H9 (cell line): ENCODE measurements at regions not wholly inside any gene's neighbourhood (a gene's known extent, or its start where the extent isn't known, plus 50 kb on each side); places are given as distances from the start of the nearest gene placed in this dataset.
A peak's percentile ranks its signal among the peaks of the same experiment; 100 is the strongest.

Experiments
- DNase-seq: peaks from one replicate; pipeline ENCODE4 v3.0.0-alpha.2; 2017
- H2AFZ ChIP-seq: one replicate; pipeline ENCODE4 v1.6.1; 2013; ENCODE audit warnings: mild to moderate bottlenecking, low read length, control low read depth, moderate library complexity
- H2AK5ac ChIP-seq: 2 replicates; pipeline ENCODE4 v1.6.1; 2013; ENCODE audit warnings: low read length, control low read depth, mixed read lengths; ENCODE audit not compliant: insufficient read length
- H2BK120ac ChIP-seq: one replicate; pipeline ENCODE4 v1.6.1; 2013; ENCODE audit warnings: low read depth, mild to moderate bottlenecking, low read length, control low read depth, inconsistent platforms; ENCODE audit not compliant: poor library complexity, severe bottlenecking
- H2BK12ac ChIP-seq: 2 replicates; pipeline ENCODE4 v1.6.1; 2013; ENCODE audit warnings: low read length, control low read depth, mixed read lengths, low read depth; ENCODE audit not compliant: insufficient read length
- H2BK15ac ChIP-seq: 2 replicates; pipeline ENCODE4 v1.6.1; 2013; ENCODE audit warnings: low read depth, low read length, control low read depth
- H2BK20ac ChIP-seq: one replicate; pipeline ENCODE4 v1.6.1; 2013; ENCODE audit warnings: low read depth, mild to moderate bottlenecking, low read length, control low read depth, inconsistent platforms; ENCODE audit not compliant: poor library complexity, severe bottlenecking
- H2BK5ac ChIP-seq: 2 replicates; pipeline ENCODE4 v1.6.1; 2013; ENCODE audit warnings: low read length, control low read depth, mixed read lengths; ENCODE audit not compliant: insufficient read length
- H3K14ac ChIP-seq: 2 replicates; pipeline ENCODE4 v1.6.1; 2013; ENCODE audit warnings: low read length, control low read depth; ENCODE audit not compliant: insufficient read depth
- H3K18ac ChIP-seq: 2 replicates; pipeline ENCODE4 v1.6.1; 2013; ENCODE audit warnings: low read depth, mild to moderate bottlenecking, mixed read lengths, low read length, control low read depth; ENCODE audit not compliant: insufficient read length
- H3K23ac ChIP-seq: 2 replicates; pipeline ENCODE4 v1.6.1; 2013; ENCODE audit warnings: low read length, control low read depth, mixed read lengths, low read depth; ENCODE audit not compliant: insufficient read length
- H3K23me2 ChIP-seq: 2 replicates; pipeline ENCODE4 v1.6.1; 2013; ENCODE audit warnings: low read depth, mild to moderate bottlenecking, mixed read lengths, low read length, control low read depth; ENCODE audit not compliant: insufficient read length, poor library complexity, severe bottlenecking
- H3K27ac ChIP-seq: 2 replicates; pipeline ENCODE4 v1.5.1; 2013; ENCODE audit warnings: low read length, control low read depth, mixed read lengths, low read depth; ENCODE audit not compliant: insufficient read length
- H3K27me3 ChIP-seq: 2 replicates; pipeline ENCODE4 v1.6.1; 2013; ENCODE audit warnings: low read length, control low read depth, inconsistent platforms; ENCODE audit not compliant: insufficient read depth
- H3K4ac ChIP-seq: 2 replicates; pipeline ENCODE4 v1.6.1; 2013; ENCODE audit warnings: low read depth, mild to moderate bottlenecking, control low read depth, inconsistent platforms, low read length, moderate library complexity
- H3K4me1 ChIP-seq: 2 replicates; pipeline ENCODE4 v1.6.1; 2013; ENCODE audit warnings: low read length, control low read depth, inconsistent platforms; ENCODE audit not compliant: insufficient read depth
- H3K4me2 ChIP-seq: 2 replicates; pipeline ENCODE4 v1.6.1; 2013; ENCODE audit warnings: low read length, control low read depth, mixed read lengths; ENCODE audit not compliant: insufficient read length, insufficient read depth
- H3K56ac ChIP-seq: 2 replicates; pipeline ENCODE4 v1.6.1; 2013; ENCODE audit warnings: low read depth, mild to moderate bottlenecking, mixed read lengths, low read length, control low read depth; ENCODE audit not compliant: insufficient read length
- H3K79me1 ChIP-seq: 2 replicates; pipeline ENCODE4 v1.6.1; 2013; ENCODE audit warnings: low read depth, mild to moderate bottlenecking, moderate library complexity, low read length, control low read depth, inconsistent platforms; ENCODE audit not compliant: insufficient read depth, poor library complexity, severe bottlenecking
- H3K79me2 ChIP-seq: 2 replicates; pipeline ENCODE4 v1.6.1; 2013; ENCODE audit warnings: low read length, control low read depth, inconsistent platforms; ENCODE audit not compliant: insufficient read depth
- H3K9ac ChIP-seq: 2 replicates; pipeline ENCODE4 v1.6.1; 2013; ENCODE audit warnings: low read length, control low read depth, mixed read lengths; ENCODE audit not compliant: insufficient read length; ENCODE audit errors: extremely low read depth
- H3K9me3 ChIP-seq: one replicate; pipeline ENCODE4 v1.6.1; 2013; ENCODE audit warnings: low read depth, low read length, inconsistent platforms; ENCODE audit not compliant: control insufficient read depth
- H3T11ph ChIP-seq: one replicate; pipeline ENCODE4 v1.6.1; 2013; ENCODE audit warnings: mild to moderate bottlenecking, low read length, control low read depth, inconsistent platforms
- H4K20me1 ChIP-seq: one replicate; pipeline ENCODE4 v1.6.1; 2013; ENCODE audit not compliant: control insufficient read depth, insufficient read length, insufficient read depth
- H4K5ac ChIP-seq: 2 replicates; pipeline ENCODE4 v1.6.1; 2013; ENCODE audit warnings: low read depth, mild to moderate bottlenecking, mixed read lengths, low read length, control low read depth; ENCODE audit not compliant: insufficient read length
- H4K8ac ChIP-seq: replicated peaks from 2 replicates; pipeline ENCODE4 v1.6.1; 2013; ENCODE audit warnings: low read length, control low read depth, mixed read lengths, low read depth; ENCODE audit not compliant: insufficient read length
- H4K91ac ChIP-seq: 2 replicates; pipeline ENCODE4 v1.6.1; 2013; ENCODE audit warnings: low read depth, mild to moderate bottlenecking, moderate library complexity, mixed read lengths, low read length, control low read depth; ENCODE audit not compliant: insufficient read length
- H3K27ac Mint-ChIP-seq, 3 experiments: 2 replicates in 2 of 3; 3 replicates in 1 of 3; pipeline ENCODE4 v1.8.0; 2020 to 2021; ENCODE audit warnings: mixed read lengths in 3 of 3, mild to moderate bottlenecking in 1 of 3, moderate library complexity in 1 of 3
- H3K27me3 Mint-ChIP-seq: 2 replicates; pipeline ENCODE4 v1.8.0; 2021; ENCODE audit warnings: low read depth, mild to moderate bottlenecking, moderate library complexity, mixed read lengths
- H3K36me3 Mint-ChIP-seq, 3 experiments: 2 replicates in 2 of 3; 3 replicates in 1 of 3; pipeline ENCODE4 v1.8.0; 2020 to 2021; ENCODE audit warnings: low read depth in 3 of 3, mixed read lengths in 3 of 3; ENCODE audit not compliant: insufficient read depth in 1 of 3
- H3K4me1 Mint-ChIP-seq, 2 experiments: 2 replicates each; pipeline ENCODE4 v1.8.0; 2020; ENCODE audit warnings: mixed read lengths in 2 of 2
- H3K4me3 Mint-ChIP-seq, 2 experiments: 2 replicates in 1 of 2; 3 replicates in 1 of 2; pipeline ENCODE4 v1.8.0; 2020 to 2021; ENCODE audit warnings: mild to moderate bottlenecking in 2 of 2, mixed read lengths in 2 of 2, moderate library complexity in 1 of 2
- H3K9me3 Mint-ChIP-seq, 2 experiments: 2 replicates in 1 of 2; 3 replicates in 1 of 2; pipeline ENCODE4 v1.8.0; 2020; ENCODE audit warnings: mild to moderate bottlenecking in 2 of 2, mixed read lengths in 2 of 2, moderate library complexity in 1 of 2
- CTCF ChIP-seq: fragments of 200-600 bp; sonication (generic); conservative IDR thresholded peaks from 3 replicates; pipeline ENCODE4 v1.8.0; 2021; ENCODE audit warnings: antibody characterized with exemption, mild to moderate bottlenecking
- WGBS: extraction: QIAGEN DNeasy Blood & Tissue Kit; methylation state at CpG from one replicate; pipeline ENCODE4 v1.1.7; 2013; ENCODE audit warnings: missing lambda C conversion rate, low lambda C conversion rate, mixed read lengths; ENCODE audit not compliant: insufficient read length; ENCODE audit errors: extremely low coverage; 5-methylcytosine and 5-hydroxymethylcytosine counted together

GRCh38 chr1:72946903-72947499, 664.7 kb upstream of the NEGR1 start:
- Histone ChIP-seq H4K8ac (no peak overlapping the region), H3K4me1 (peaks cover 5% of the 10 kb centered on the region; the same call in 1 of the 2 replicates), H3K9ac (no peak overlapping the region), H4K5ac (no peak overlapping the region), H3T11ph (no peak overlapping the region), H3K56ac (no peak overlapping the region), H3K14ac (no peak overlapping the region), H2BK20ac (no peak overlapping the region), H2BK120ac (no peak overlapping the region), H3K23ac (no peak overlapping the region), H4K91ac (no peak overlapping the region), H2BK5ac (no peak overlapping the region), H2BK12ac (no peak overlapping the region), H3K4ac (no peak overlapping the region), H3K23me2 (no peaks in the 10 kb centered on the region), H3K79me1 (no peaks in the 10 kb centered on the region), H4K20me1 (no peaks in the 10 kb centered on the region), H3K27ac (no peak overlapping the region), H2BK15ac (no peak overlapping the region), H3K18ac (no peak overlapping the region), H3K9me3 (no peaks in the 10 kb centered on the region), H3K4me2 (no peak overlapping the region), H2AK5ac (no peak overlapping the region), H3K79me2 (no peaks in the 10 kb centered on the region), H3K27me3 (no peaks in the 10 kb centered on the region), H2AFZ (no peak overlapping the region)
- Mint-ChIP-seq H3K9me3 (no peaks in the 10 kb centered on the region), H3K36me3 (no peaks in the 10 kb centered on the region), H3K4me3 (no peak overlapping the region), H3K27me3 (no peaks in the 10 kb centered on the region), H3K4me1 (peaks cover 26 to 28% of the 10 kb centered on the region in 2 experiments), H3K27ac (peak overlapping the region in 1 of 3 experiments; percentile 60; a peak in 2 of 7 replicates)
- no peak for TF ChIP-seq CTCF
- WGBS = no CpG with 5 or more reads among the region's 3 CpGs
- no peak for DNase-seq
